HEK293 (cell line): ENCODE measurements at regions not wholly inside any gene's neighbourhood (a gene's known extent, or its start where the extent isn't known, plus 50 kb on each side); places are given as distances from the start of the nearest gene placed in this dataset.

Source experiments
- CTCF ChIA-PET: fragments of 350-600 bp; formaldehyde crosslinking; extraction: SDS; loops from one replicate; lab custom pipeline; 2021; ENCODE audit warnings: antibody characterized with exemption; lab: Yijun Ruan, JAX
- POLR2A ChIA-PET: fragments of 300-600 bp; formaldehyde crosslinking; extraction: SDS; loops from one replicate; lab custom pipeline; 2020; ENCODE audit warnings: antibody characterized with exemption, inconsistent platforms; lab: Yijun Ruan, JAX
- H3K27ac ChIP-seq: fragments of 200-500 bp; sonication (Bioruptor generic); 2 replicates; pipeline ENCODE4 v1.5.1; 2014; ENCODE audit warnings: low read depth, low read length, control low read depth, inconsistent platforms; ENCODE audit errors: extremely low read depth
- H3K36me3 ChIP-seq, 2 experiments: fragments of 200-500 bp in 1 of 2; sonication (Bioruptor generic) in 1 of 2; 1 replicate in 1 of 2; 2 replicates in 1 of 2; pipeline ENCODE4 v1.5.1; 2014 to 2017; ENCODE audit warnings: inconsistent platforms in 2 of 2, low read length in 2 of 2; ENCODE audit not compliant: control insufficient read depth in 2 of 2, insufficient read depth in 1 of 2
- H3K4me1 ChIP-seq: fragments of 200-500 bp; sonication (Bioruptor generic); 2 replicates; pipeline ENCODE4 v1.5.1; 2014; ENCODE audit warnings: mild to moderate bottlenecking, low read length, inconsistent platforms; ENCODE audit not compliant: control insufficient read depth, insufficient read depth
- H3K4me3 ChIP-seq: 2 replicates; pipeline ENCODE4 v1.5.1; 2011; ENCODE audit warnings: low read depth, mild to moderate bottlenecking, control low read depth, low read length, moderate library complexity
- H3K9me3 ChIP-seq: fragments of 200-500 bp; sonication (Bioruptor generic); 2 replicates; pipeline ENCODE4 v1.5.1; 2014; ENCODE audit warnings: low read depth, low read length, inconsistent platforms; ENCODE audit not compliant: control insufficient read depth, insufficient read depth
- GLI2 ChIP-seq: fragments of 450-650 bp; formaldehyde crosslinking; IDR thresholded peaks from 2 replicates; pipeline ENCODE4; 2017; ENCODE audit warnings: missing biosample characterization, missing genetic modification characterization, low read depth, borderline replicate concordance
- HOXC10 ChIP-seq: sonication (generic); formaldehyde crosslinking; IDR thresholded peaks from 2 replicates; pipeline ENCODE4 v1.8.1; 2023; ENCODE audit warnings: mild to moderate bottlenecking, missing genetic modification reagents
- KLF1 ChIP-seq: fragments of 450-650 bp; formaldehyde crosslinking; IDR thresholded peaks from 2 replicates; pipeline ENCODE4 v1.5.1; 2016; ENCODE audit warnings: missing biosample characterization, missing genetic modification characterization
- SCRT2 ChIP-seq: fragments of 450-650 bp; formaldehyde crosslinking; IDR thresholded peaks from 2 replicates; pipeline ENCODE4 v1.5.1; 2016; ENCODE audit warnings: missing biosample characterization, missing genetic modification characterization
- SP2 ChIP-seq: fragments of 450-650 bp; formaldehyde crosslinking; IDR thresholded peaks from 2 replicates; pipeline ENCODE4 v1.5.1; 2016; ENCODE audit warnings: missing biosample characterization, missing genetic modification characterization
- SP3 ChIP-seq: fragments of 450-650 bp; formaldehyde crosslinking; IDR thresholded peaks from 2 replicates; pipeline ENCODE4 v1.5.1; 2016; ENCODE audit warnings: missing biosample characterization, missing genetic modification characterization
- ZBTB10 ChIP-seq: fragments of 450-650 bp; formaldehyde crosslinking; IDR thresholded peaks from 2 replicates; pipeline ENCODE4 v1.5.1; 2016; ENCODE audit warnings: missing biosample characterization, missing genetic modification characterization
- ZBTB17 ChIP-seq: fragments of 450-650 bp; formaldehyde crosslinking; IDR thresholded peaks from 2 replicates; pipeline ENCODE4 v1.5.1; 2016; ENCODE audit warnings: missing biosample characterization, missing genetic modification characterization
- ZBTB21 ChIP-seq: fragments of 450-650 bp; formaldehyde crosslinking; IDR thresholded peaks from 2 replicates; pipeline ENCODE4 v1.5.1; 2017; ENCODE audit warnings: missing biosample characterization, missing genetic modification characterization
- ZBTB44 ChIP-seq: fragments of 450-650 bp; IDR thresholded peaks from 2 replicates; pipeline ENCODE4 v1.5.1; 2018; ENCODE audit warnings: missing biosample characterization, mild to moderate bottlenecking, missing genetic modification characterization
- ZNF112 ChIP-seq: fragments of 450-650 bp; formaldehyde crosslinking; IDR thresholded peaks from 2 replicates; pipeline ENCODE4 v1.5.0; 2017; ENCODE audit warnings: missing biosample characterization, missing genetic modification characterization
- ZNF24 ChIP-seq: fragments of 450-650 bp; formaldehyde crosslinking; IDR thresholded peaks from 2 replicates; pipeline ENCODE4 v1.5.1; 2016; ENCODE audit warnings: missing biosample characterization, missing genetic modification characterization
- ZNF280C ChIP-seq: fragments of 450-650 bp; formaldehyde crosslinking; IDR thresholded peaks from 2 replicates; pipeline ENCODE4 v1.5.1; 2016; ENCODE audit warnings: missing biosample characterization, missing genetic modification characterization
- ZNF302 ChIP-seq: fragments of 450-650 bp; formaldehyde crosslinking; IDR thresholded peaks from 2 replicates; pipeline ENCODE4 v1.5.1; 2016; ENCODE audit warnings: missing biosample characterization, missing genetic modification characterization, low read depth
- ZNF311 ChIP-seq: fragments of 450-650 bp; formaldehyde crosslinking; IDR thresholded peaks from 2 replicates; pipeline ENCODE4 v1.5.1; 2017; ENCODE audit warnings: missing biosample characterization, missing genetic modification characterization, borderline replicate concordance
- ZNF324 ChIP-seq: fragments of 450-650 bp; formaldehyde crosslinking; IDR thresholded peaks from 2 replicates; pipeline ENCODE4 v1.5.1; 2016; ENCODE audit warnings: missing biosample characterization, missing genetic modification characterization
- ZNF341 ChIP-seq: fragments of 450-650 bp; formaldehyde crosslinking; IDR thresholded peaks from 2 replicates; pipeline ENCODE4; 2016; ENCODE audit warnings: low read depth, missing biosample characterization, missing genetic modification characterization
- ZNF350 ChIP-seq: fragments of 450-650 bp; formaldehyde crosslinking; IDR thresholded peaks from 2 replicates; pipeline ENCODE4 v1.5.0; 2017; ENCODE audit warnings: missing biosample characterization, mild to moderate bottlenecking, missing genetic modification characterization
- ZNF366 ChIP-seq: fragments of 450-650 bp; formaldehyde crosslinking; conservative IDR thresholded peaks from 2 replicates; pipeline ENCODE4 v1.5.1; 2016; ENCODE audit warnings: missing biosample characterization, missing genetic modification characterization
- ZNF423 ChIP-seq: fragments of 450-650 bp; formaldehyde crosslinking; IDR thresholded peaks from 2 replicates; pipeline ENCODE4 v1.5.1; 2016; ENCODE audit warnings: missing biosample characterization, missing genetic modification characterization
- ZNF530 ChIP-seq: fragments of 450-650 bp; formaldehyde crosslinking; IDR thresholded peaks from 2 replicates; pipeline ENCODE4 v1.5.1; 2016; ENCODE audit warnings: low read depth, missing biosample characterization, missing genetic modification characterization
- ZNF571 ChIP-seq: fragments of 450-650 bp; formaldehyde crosslinking; IDR thresholded peaks from 2 replicates; pipeline ENCODE4 v1.5.0; 2017; ENCODE audit warnings: missing biosample characterization, missing genetic modification characterization
- ZNF621 ChIP-seq: fragments of 450-650 bp; formaldehyde crosslinking; IDR thresholded peaks from 2 replicates; pipeline ENCODE4 v1.5.1; 2017; ENCODE audit warnings: missing biosample characterization, missing genetic modification characterization
- ZNF645 ChIP-seq: fragments of 450-650 bp; formaldehyde crosslinking; IDR thresholded peaks from 2 replicates; pipeline ENCODE4; 2016; ENCODE audit warnings: missing biosample characterization, missing genetic modification characterization
- ZNF664 ChIP-seq: fragments of 450-650 bp; formaldehyde crosslinking; IDR thresholded peaks from 2 replicates; pipeline ENCODE4 v1.5.1; 2016; ENCODE audit warnings: missing biosample characterization, missing genetic modification characterization
- ZNF701 ChIP-seq: fragments of 450-650 bp; formaldehyde crosslinking; IDR thresholded peaks from 2 replicates; pipeline ENCODE4 v1.5.1; 2016; ENCODE audit warnings: missing biosample characterization, missing genetic modification characterization
- ZNF747 ChIP-seq: fragments of 450-650 bp; formaldehyde crosslinking; IDR thresholded peaks from 2 replicates; pipeline ENCODE4 v1.5.1; 2016; ENCODE audit warnings: missing biosample characterization, missing genetic modification characterization
- ZNF768 ChIP-seq: fragments of 450-650 bp; formaldehyde crosslinking; IDR thresholded peaks from 2 replicates; pipeline ENCODE4 v1.5.1; 2018; ENCODE audit warnings: missing biosample characterization, mild to moderate bottlenecking, missing genetic modification characterization
- ZSCAN23 ChIP-seq: fragments of 450-650 bp; formaldehyde crosslinking; IDR thresholded peaks from 2 replicates; pipeline ENCODE4 v1.5.1; 2016; ENCODE audit warnings: missing biosample characterization, missing genetic modification characterization

- TF ChIP-seq SP2 (tag by site-specific recombination): no peak
- no peak for TF ChIP-seq SCRT2 (tag by site-specific recombination)
- TF ChIP-seq ZNF423: no peak
- no peak for TF ChIP-seq ZNF768 (tag by site-specific recombination)
- no peak for TF ChIP-seq ZNF280C (tag by site-specific recombination)
- TF ChIP-seq ZNF664: no peak
- TF ChIP-seq ZNF324 (tag by site-specific recombination): no peak
These were observed 51.6 kb upstream of the ATP8B1 start (continued) for GRCh38 chr18:57854726-57855125.

GRCh38 chr18:57853864-57854263 is 50.7 kb upstream of the ATP8B1 start:
- no peaks in the 10 kb centered on the region for H3K36me3 ChIP-seq
- TF ChIP-seq SP3 (no peak), ZNF341 (tag by site-specific recombination) (no peak), ZNF302 (tag by site-specific recombination) (no peak), ZNF747 (tag by site-specific recombination) (no peak), ZNF311 (tag by site-specific recombination) (no peak), ZBTB44 (tag by site-specific recombination) (no peak)
- H3K4me1 ChIP-seq: no peaks in the 10 kb centered on the region
- POLR2A ChIA-PET: no interaction called here
- H3K27ac ChIP-seq: no peak overlapping the region
- CTCF ChIA-PET: interaction anchor here (0.6 to 1.8 kb wide), 3 partner anchors 10 to 177 kb away, joined by 3 to 4 read pairs (median 3); no protein-coding TSS in a partner anchor
- H3K9me3 ChIP-seq: no peaks in the 10 kb centered on the region
- no peak overlapping the region for H3K4me3 ChIP-seq

GRCh38 chr18:57853133-57853532 is 50.0 kb upstream of the ATP8B1 start:
- ChIA-PET POLR2A (no interaction called here), CTCF (no interaction called here)
- Histone ChIP-seq H3K9me3 (no peaks in the 10 kb centered on the region), H3K36me3 (no peaks in the 10 kb centered on the region), H3K4me1 (no peaks in the 10 kb centered on the region), H3K27ac (no peak overlapping the region), H3K4me3 (no peak overlapping the region)
- TF ChIP-seq ZNF112 (tag by site-specific recombination): no peak
- no peak for TF ChIP-seq ZNF645
- no peak for TF ChIP-seq ZNF571
- TF ChIP-seq ZNF350 (tag by site-specific recombination): no peak
- TF ChIP-seq ZNF366 (tag by site-specific recombination): no peak
- TF ChIP-seq ZBTB10 (tag by site-specific recombination): no peak
- no peak for TF ChIP-seq HOXC10 (CRISPR knock-in tag)
- TF ChIP-seq GLI2: no peak
- TF ChIP-seq ZBTB17: no peak
- no peak for TF ChIP-seq ZNF530
- no peak for TF ChIP-seq ZSCAN23
- no peak for TF ChIP-seq ZNF24 (tag by site-specific recombination)
- TF ChIP-seq ZBTB21 (tag by site-specific recombination): no peak
- TF ChIP-seq ZNF621: no peak
- no peak for TF ChIP-seq ZNF701 (tag by site-specific recombination)
- TF ChIP-seq KLF1 (tag by site-specific recombination): no peak
